Astrocyte (in vitro differentiated cells and primary cell): ENCODE measurements at regions not wholly inside any gene's neighbourhood (a gene's known extent, or its start where the extent isn't known, plus 50 kb on each side); places are given as distances from the start of the nearest gene placed in this dataset.

Experiments
- CTCF ChIP-seq: IDR thresholded peaks from 2 replicates; pipeline ENCODE4 v1.5.1; 2011; ENCODE audit warnings: low read depth, mild to moderate bottlenecking, inconsistent platforms, low read length, moderate library complexity; ENCODE audit not compliant: insufficient read depth
- EZH2 ChIP-seq: IDR thresholded peaks from 2 replicates; pipeline ENCODE4 v1.6.1; 2012; ENCODE audit warnings: mild to moderate bottlenecking, low read length, inconsistent platforms; ENCODE audit not compliant: insufficient read depth

GRCh38 chr9:73426269-73426668, 274.6 kb downstream of the ANXA1 start:
- TF ChIP-seq CTCF: no peak
- no peak for TF ChIP-seq EZH2
